ENCODE measurements at regions not wholly inside any gene's neighbourhood (a gene's known extent, or its start where the extent isn't known, plus 50 kb on each side); places are given as distances from the start of the nearest gene placed in this dataset.
A peak's percentile ranks its signal among the peaks of the same experiment; 100 is the strongest.

GRCh38 chr3:71991046-71991445 lies 206.1 kb upstream of the PROK2 start:
- TF ChIP-seq CTCF (IDR thresholded peaks at IDR 0.05) = no peak
- no peak for DNase-seq (ENCODE audit: extremely low spot score, unreplicated experiment)
- no peak overlapping the region for H3K4me3 Mint-ChIP-seq (ENCODE audit: unreplicated experiment)
- H3K36me3 Mint-ChIP-seq (ENCODE audit: unreplicated experiment) = no peaks in the 10 kb centered on the region
- no peaks in the 10 kb centered on the region for H3K4me1 Mint-ChIP-seq (ENCODE audit: unreplicated experiment)
- H3K9me3 Mint-ChIP-seq (ENCODE audit: unreplicated experiment) = peaks cover 4% of the 10 kb centered on the region
- H3K27ac Mint-ChIP-seq (ENCODE audit: unreplicated experiment) = no peak overlapping the region
- peaks cover 17% of the 10 kb centered on the region for H3K27me3 Mint-ChIP-seq (ENCODE audit: unreplicated experiment)

- H3K27ac Mint-ChIP-seq (ENCODE audit: unreplicated experiment) = no peak overlapping the region
- H3K4me3 Mint-ChIP-seq (ENCODE audit: unreplicated experiment) = no peak overlapping the region
- no peak for TF ChIP-seq CTCF (IDR thresholded peaks at IDR 0.05)
- H3K9me3 Mint-ChIP-seq (ENCODE audit: unreplicated experiment) = peaks cover 4% of the 10 kb centered on the region
- no peaks in the 10 kb centered on the region for H3K36me3 Mint-ChIP-seq (ENCODE audit: unreplicated experiment)
- no peak for DNase-seq (ENCODE audit: extremely low spot score, unreplicated experiment)
- peaks cover 12% of the 10 kb centered on the region for H3K27me3 Mint-ChIP-seq (ENCODE audit: unreplicated experiment)
- H3K4me1 Mint-ChIP-seq (ENCODE audit: unreplicated experiment) = no peaks in the 10 kb centered on the region
Observed at GRCh38 chr3:71990545-71990944, 205.6 kb upstream of the PROK2 start.

- no peak overlapping the region for H3K27ac Mint-ChIP-seq (ENCODE audit: unreplicated experiment)
- no peak for DNase-seq (ENCODE audit: extremely low spot score, unreplicated experiment)
- H3K36me3 Mint-ChIP-seq (ENCODE audit: unreplicated experiment) = no peaks in the 10 kb centered on the region
- H3K4me3 Mint-ChIP-seq (ENCODE audit: unreplicated experiment) = no peak overlapping the region
- H3K27me3 Mint-ChIP-seq (ENCODE audit: unreplicated experiment) = peaks cover 6% of the 10 kb centered on the region
- TF ChIP-seq CTCF (IDR thresholded peaks at IDR 0.05) = no peak
- H3K9me3 Mint-ChIP-seq (ENCODE audit: unreplicated experiment) = peaks cover 4% of the 10 kb centered on the region
- no peaks in the 10 kb centered on the region for H3K4me1 Mint-ChIP-seq (ENCODE audit: unreplicated experiment)
Observed at GRCh38 chr3:71989165-71989564, 204.2 kb upstream of the PROK2 start.

GRCh38 chr3:71987828-71988227 lies 202.9 kb upstream of the PROK2 start:
- Mint-ChIP-seq H3K4me3 (ENCODE audit: unreplicated experiment) (no peak overlapping the region), H3K4me1 (ENCODE audit: unreplicated experiment) (no peaks in the 10 kb centered on the region), H3K27ac (ENCODE audit: unreplicated experiment) (no peak overlapping the region), H3K27me3 (ENCODE audit: unreplicated experiment) (peaks cover 5% of the 10 kb centered on the region), H3K36me3 (ENCODE audit: unreplicated experiment) (no peaks in the 10 kb centered on the region), H3K9me3 (ENCODE audit: unreplicated experiment) (peaks cover 4% of the 10 kb centered on the region)
- no peak for DNase-seq (ENCODE audit: extremely low spot score, unreplicated experiment)
- TF ChIP-seq CTCF (IDR thresholded peaks at IDR 0.05) = no peak

GRCh38 chr3:71987089-71987735 lies 202.3 kb upstream of the PROK2 start:
- Mint-ChIP-seq H3K27me3 (ENCODE audit: unreplicated experiment) (peaks cover 5% of the 10 kb centered on the region), H3K4me1 (ENCODE audit: unreplicated experiment) (no peaks in the 10 kb centered on the region), H3K27ac (ENCODE audit: unreplicated experiment) (no peak overlapping the region), H3K36me3 (ENCODE audit: unreplicated experiment) (no peaks in the 10 kb centered on the region), H3K4me3 (ENCODE audit: unreplicated experiment) (no peak overlapping the region), H3K9me3 (ENCODE audit: unreplicated experiment) (peaks cover 4% of the 10 kb centered on the region)
- no peak for DNase-seq (ENCODE audit: extremely low spot score, unreplicated experiment)
- peak; percentile 54 for TF ChIP-seq CTCF (IDR thresholded peaks at IDR 0.05)

All from osteocyte (in vitro differentiated cells).